ENCODE measurements at regions not wholly inside any gene's neighbourhood (a gene's known extent, or its start where the extent isn't known, plus 50 kb on each side); places are given as distances from the start of the nearest gene placed in this dataset.
"Not testable (repeated sequence)": the region's sequence is repeated elsewhere in the genome, so short reads cannot be mapped to it uniquely, and the experiment has no call there.

GRCh38 chr9:67726213-67726988 lies 132.3 kb upstream of the ANKRD20A1 start:
- TF ChIP-seq CTCF, POLR2A, POLR2AphosphoS5 (IDR thresholded peaks at IDR 0.05): not testable (repeated sequence)
